Breast epithelium (tissue), 3 donors: ENCODE measurements at regions not wholly inside any gene's neighbourhood (a gene's known extent, or its start where the extent isn't known, plus 50 kb on each side); places are given as distances from the start of the nearest gene placed in this dataset.

Experiments
- CTCF ChIP-seq, 3 donors: fragments of 450-650 bp; IDR thresholded peaks; one replicate each; pipeline ENCODE4 v1.5.1; 2016 to 2017; ENCODE audit warnings: antibody characterized with exemption in 3 of 3, mild to moderate bottlenecking in 3 of 3, moderate library complexity in 3 of 3
- POLR2A ChIP-seq: fragments of 450-650 bp; IDR thresholded peaks from one replicate; pipeline ENCODE4 v1.6.1; 2016; ENCODE audit warnings: antibody characterized with exemption, mild to moderate bottlenecking, moderate library complexity
- POLR2AphosphoS5 ChIP-seq, 3 donors: sonication (generic); formaldehyde crosslinking; IDR thresholded peaks; one replicate each; pipeline ENCODE4 v1.6.1; 2017; ENCODE audit warnings: antibody characterized with exemption in 3 of 3

GRCh38 chr4:167966143-167966542, 126.2 kb upstream of the ANXA10 start:
- TF ChIP-seq CTCF (IDR thresholded peaks at IDR 0.05) (no peak), POLR2A (no peak), POLR2AphosphoS5 (IDR thresholded peaks at IDR 0.05) (no peak)
